ENCODE measurements at regions not wholly inside any gene's neighbourhood (a gene's known extent, or its start where the extent isn't known, plus 50 kb on each side); places are given as distances from the start of the nearest gene placed in this dataset.

DNA sequence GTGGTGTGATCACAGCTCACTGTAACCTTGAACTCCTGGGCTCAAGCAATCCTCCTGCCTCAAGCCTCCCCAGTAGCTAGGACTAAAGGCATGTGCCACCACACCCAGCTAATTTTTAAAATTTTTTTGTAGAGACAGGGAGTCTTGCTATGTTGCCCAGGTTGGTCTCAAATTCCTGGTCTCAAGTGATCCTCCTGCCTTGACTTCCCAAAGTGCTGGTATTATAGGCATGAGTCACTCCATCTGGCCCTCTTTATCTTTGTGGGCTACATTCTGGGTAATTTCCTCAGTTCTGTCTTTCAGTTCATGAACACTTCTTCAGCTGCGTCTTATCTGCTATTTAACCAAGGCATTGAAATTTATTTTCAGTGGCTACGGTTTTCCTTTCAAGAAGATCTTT, 196.6 kb upstream of the IER5L start:
- TF ChIP-seq, protein P1, sequence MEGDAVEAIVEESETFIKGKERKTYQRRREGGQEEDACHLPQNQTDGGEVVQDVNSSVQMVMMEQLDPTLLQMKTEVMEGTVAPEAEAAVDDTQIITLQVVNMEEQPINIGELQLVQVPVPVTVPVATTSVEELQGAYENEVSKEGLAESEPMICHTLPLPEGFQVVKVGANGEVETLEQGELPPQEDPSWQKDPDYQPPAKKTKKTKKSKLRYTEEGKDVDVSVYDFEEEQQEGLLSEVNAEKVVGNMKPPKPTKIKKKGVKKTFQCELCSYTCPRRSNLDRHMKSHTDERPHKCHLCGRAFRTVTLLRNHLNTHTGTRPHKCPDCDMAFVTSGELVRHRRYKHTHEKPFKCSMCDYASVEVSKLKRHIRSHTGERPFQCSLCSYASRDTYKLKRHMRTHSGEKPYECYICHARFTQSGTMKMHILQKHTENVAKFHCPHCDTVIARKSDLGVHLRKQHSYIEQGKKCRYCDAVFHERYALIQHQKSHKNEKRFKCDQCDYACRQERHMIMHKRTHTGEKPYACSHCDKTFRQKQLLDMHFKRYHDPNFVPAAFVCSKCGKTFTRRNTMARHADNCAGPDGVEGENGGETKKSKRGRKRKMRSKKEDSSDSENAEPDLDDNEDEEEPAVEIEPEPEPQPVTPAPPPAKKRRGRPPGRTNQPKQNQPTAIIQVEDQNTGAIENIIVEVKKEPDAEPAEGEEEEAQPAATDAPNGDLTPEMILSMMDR (IDR thresholded peaks at IDR 0.05) = no peak
- no peak for TF ChIP-seq POLR2A (IDR thresholded peaks at IDR 0.05)
